K562 (cell line): ENCODE measurements at regions not wholly inside any gene's neighbourhood (a gene's known extent, or its start where the extent isn't known, plus 50 kb on each side); places are given as distances from the start of the nearest gene placed in this dataset.

Experiments
- CHAMP1 ChIP-seq: fragments of 450-650 bp; IDR thresholded peaks from 2 replicates; pipeline ENCODE4 v1.6.1; 2016; ENCODE audit warnings: mild to moderate bottlenecking
- CHD7 ChIP-seq: fragments of 200-600 bp; sonication (generic); IDR thresholded peaks from one replicate; pipeline ENCODE4 v1.6.1; 2012; ENCODE audit warnings: mild to moderate bottlenecking, low read depth, low read length, inconsistent platforms
- DPF2 ChIP-seq: fragments of 450-650 bp; IDR thresholded peaks from 2 replicates; pipeline ENCODE4 v1.6.1; 2016
- HEY1 ChIP-seq: fragments of 250-450 bp; sonication (Bioruptor Pico); IDR thresholded peaks from 2 replicates; pipeline ENCODE4 v1.5.0; 2020; ENCODE audit warnings: mild to moderate bottlenecking, moderate library complexity, borderline replicate concordance
- NFYB ChIP-seq: IDR thresholded peaks from 2 replicates; pipeline ENCODE4 v1.6.1; 2011; ENCODE audit warnings: mild to moderate bottlenecking, moderate library complexity; ENCODE audit not compliant: insufficient read length; ENCODE audit errors: extremely low read depth
- PHF21A ChIP-seq: fragments of 450-650 bp; IDR thresholded peaks from 2 replicates; pipeline ENCODE4 v1.6.1; 2017; ENCODE audit warnings: low read depth, borderline replicate concordance
- RAD21 ChIP-seq, 2 experiments: fragments of 250-450 bp in 1 of 2; fragments of 450-650 bp in 1 of 2; sonication (Bioruptor Pico) in 1 of 2; formaldehyde crosslinking in 1 of 2; IDR thresholded peaks in 1 of 2; conservative IDR thresholded peaks in 1 of 2; 2 replicates each; pipeline versions ENCODE4 v1.4.0 to v1.8.0; 2020 to 2022; ENCODE audit warnings: mild to moderate bottlenecking in 2 of 2, moderate library complexity in 1 of 2
- SLC30A9 ChIP-seq: fragments of 250-450 bp; sonication (Bioruptor Pico); IDR thresholded peaks from 2 replicates; pipeline ENCODE4 v1.8.0; 2022; ENCODE audit warnings: mild to moderate bottlenecking, moderate library complexity
- ZKSCAN1 ChIP-seq: fragments of 150-350 bp; IDR thresholded peaks from 2 replicates; pipeline ENCODE4 v1.6.1; 2016; ENCODE audit warnings: low read depth, low read length
- ZNF668 ChIP-seq: fragments of 250-450 bp; sonication (Bioruptor Pico); IDR thresholded peaks from 2 replicates; pipeline ENCODE4 v1.8.0; 2022; ENCODE audit warnings: mild to moderate bottlenecking, inconsistent platforms
- TF ChIP-seq, protein P1 (sequence below), 3 experiments: fragments of 200-800 bp in 1 of 3; fragments of 250-450 bp in 1 of 3; fragments of 450-650 bp in 1 of 3; sonication (Bioruptor Pico) in 1 of 3; sonication (Bioruptor generic) in 1 of 3; formaldehyde crosslinking in 1 of 3; IDR thresholded peaks; 2 replicates each; pipeline versions ENCODE4 v1.6.1 to v1.8.0; 2016 to 2022; ENCODE audit warnings: mild to moderate bottlenecking in 2 of 3, missing genetic modification characterization in 2 of 3, missing compliant biosample characterization in 1 of 3, moderate library complexity in 1 of 3

DNA sequence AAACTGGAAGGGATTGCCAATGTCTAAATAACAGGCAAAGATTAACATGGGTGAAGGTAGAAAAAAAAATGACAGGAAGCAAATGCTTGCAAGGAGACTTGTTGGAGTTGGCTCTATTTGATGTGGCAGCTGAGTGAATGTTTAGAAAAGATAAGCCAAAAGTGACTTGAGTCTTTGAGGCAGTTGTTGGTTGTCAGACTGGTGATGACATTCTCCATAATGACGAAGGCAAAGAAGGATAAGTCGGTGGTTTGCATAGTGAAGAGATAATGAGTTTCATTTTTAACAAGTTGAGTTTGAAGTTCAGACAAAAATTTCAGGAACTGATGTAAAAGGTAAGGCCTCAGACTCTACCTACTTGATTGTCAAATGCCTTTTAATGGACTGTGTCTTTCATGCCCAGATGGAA, 704.1 kb upstream of the SGO1 start (continued):
- TF ChIP-seq HEY1 (CRISPR knock-in tag) (no peak), ZNF668 (no peak), SLC30A9 (CRISPR knock-in tag) (no peak), DPF2 (peak; percentile 91), ZKSCAN1 (no peak), PHF21A (no peak), CHD7 (no peak), CHAMP1 (peak; percentile 64; the same call in 1 of the 2 replicates), NFYB (no peak), RAD21 (CRISPR knock-in tag; conservative IDR thresholded peaks at IDR 0.05 in 1 of 2, IDR thresholded peaks at IDR 0.05 in 1 of 2) (0 out of 4 replicates have a peak, but pooled peaks of 1 of the 2 experiments have one; percentile 7)
- TF ChIP-seq, protein P1, sequence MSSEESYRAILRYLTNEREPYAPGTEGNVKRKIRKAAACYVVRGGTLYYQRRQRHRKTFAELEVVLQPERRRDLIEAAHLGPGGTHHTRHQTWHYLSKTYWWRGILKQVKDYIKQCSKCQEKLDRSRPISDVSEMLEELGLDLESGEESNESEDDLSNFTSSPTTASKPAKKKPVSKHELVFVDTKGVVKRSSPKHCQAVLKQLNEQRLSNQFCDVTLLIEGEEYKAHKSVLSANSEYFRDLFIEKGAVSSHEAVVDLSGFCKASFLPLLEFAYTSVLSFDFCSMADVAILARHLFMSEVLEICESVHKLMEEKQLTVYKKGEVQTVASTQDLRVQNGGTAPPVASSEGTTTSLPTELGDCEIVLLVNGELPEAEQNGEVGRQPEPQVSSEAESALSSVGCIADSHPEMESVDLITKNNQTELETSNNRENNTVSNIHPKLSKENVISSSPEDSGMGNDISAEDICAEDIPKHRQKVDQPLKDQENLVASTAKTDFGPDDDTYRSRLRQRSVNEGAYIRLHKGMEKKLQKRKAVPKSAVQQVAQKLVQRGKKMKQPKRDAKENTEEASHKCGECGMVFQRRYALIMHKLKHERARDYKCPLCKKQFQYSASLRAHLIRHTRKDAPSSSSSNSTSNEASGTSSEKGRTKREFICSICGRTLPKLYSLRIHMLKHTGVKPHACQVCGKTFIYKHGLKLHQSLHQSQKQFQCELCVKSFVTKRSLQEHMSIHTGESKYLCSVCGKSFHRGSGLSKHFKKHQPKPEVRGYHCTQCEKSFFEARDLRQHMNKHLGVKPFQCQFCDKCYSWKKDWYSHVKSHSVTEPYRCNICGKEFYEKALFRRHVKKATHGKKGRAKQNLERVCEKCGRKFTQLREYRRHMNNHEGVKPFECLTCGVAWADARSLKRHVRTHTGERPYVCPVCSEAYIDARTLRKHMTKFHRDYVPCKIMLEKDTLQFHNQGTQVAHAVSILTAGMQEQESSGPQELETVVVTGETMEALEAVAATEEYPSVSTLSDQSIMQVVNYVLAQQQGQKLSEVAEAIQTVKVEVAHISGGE (CRISPR knock-in tag; IDR thresholded peaks at IDR 0.05): no peak
